Activated CD4-positive, alpha-beta T cell treated with anti-CD3 and anti-CD28 coated beads, Interleukin-2, amount 50 U/mL, for 48 hours (primary cell): ENCODE measurements at regions not wholly inside any gene's neighbourhood (a gene's known extent, or its start where the extent isn't known, plus 50 kb on each side); places are given as distances from the start of the nearest gene placed in this dataset.

ENCODE experiments used
- DNase-seq, 2 experiments: peaks; one replicate each; pipeline ENCODE4 v3.0.0-alpha.2; 2020

DNA sequence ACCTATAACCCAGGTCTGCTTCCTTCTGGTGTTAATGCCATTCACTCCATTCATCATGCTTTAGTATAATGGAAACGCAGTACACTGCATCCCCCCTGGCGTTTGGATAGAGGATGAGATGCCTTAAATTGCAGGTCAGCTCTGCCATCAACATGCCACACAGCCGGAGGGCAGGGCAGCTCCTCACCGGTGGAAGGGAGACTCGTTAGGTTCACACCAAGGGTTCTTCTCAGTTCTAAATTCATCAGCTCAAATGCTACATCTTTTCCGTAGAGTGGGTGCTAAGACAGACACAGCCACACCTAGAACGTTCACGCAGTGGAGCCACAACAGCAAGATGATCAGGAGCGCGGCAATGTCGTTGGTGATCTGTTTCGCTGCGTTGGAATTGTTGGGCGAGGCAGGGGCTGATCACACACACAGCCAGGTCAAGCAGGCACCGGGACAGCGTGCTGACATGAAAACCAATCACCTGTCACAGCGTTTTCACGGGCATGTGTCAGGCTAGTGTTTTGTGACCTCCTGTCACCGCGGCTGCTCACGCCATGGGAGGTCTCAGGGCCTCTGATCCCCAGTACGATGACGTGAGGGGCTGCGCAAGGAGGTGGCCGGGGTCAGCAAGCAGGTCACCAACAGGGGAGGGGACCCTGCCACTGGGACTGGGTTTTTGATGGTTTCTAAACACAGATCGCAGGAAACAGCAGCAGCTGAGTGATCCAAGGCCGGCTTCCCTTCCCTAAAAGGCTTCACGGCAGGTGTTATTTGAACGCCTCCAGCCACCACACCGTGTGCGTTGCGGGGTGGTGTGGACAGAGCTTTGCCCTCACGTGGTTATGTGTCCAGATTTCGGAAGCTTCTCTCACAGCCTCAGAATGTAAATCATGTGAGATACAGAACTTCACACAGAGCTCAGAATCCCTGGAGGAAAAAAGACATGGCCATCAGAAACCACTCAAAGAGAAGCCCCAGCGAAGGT is 94.3 kb upstream of the IRS2 start:
- DNase-seq = no peak

DNA sequence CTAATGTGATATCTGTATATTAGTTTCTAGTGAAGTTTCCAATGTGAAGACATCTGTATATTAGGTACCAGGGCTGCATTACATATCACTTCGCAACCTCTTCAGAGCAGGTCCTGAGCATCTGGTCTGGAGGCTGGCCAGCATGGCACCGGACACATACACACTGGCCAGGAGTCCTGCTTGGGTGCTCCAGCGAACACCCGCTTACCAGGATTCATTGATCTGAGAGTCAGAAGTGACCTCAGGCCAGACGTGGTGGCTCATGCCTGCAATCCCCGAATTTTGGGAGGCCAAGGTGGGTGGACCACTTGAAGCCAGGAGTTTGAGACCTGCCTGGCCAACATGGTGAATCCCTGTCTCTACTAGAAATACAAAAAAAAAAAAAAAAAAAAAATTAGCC is 93.0 kb upstream of the IRS2 start:
- no peak for DNase-seq

GRCh38 chr13:109877809-109878208 is 91.4 kb upstream of the IRS2 start:
- no peak for DNase-seq

- DNase-seq = no peak
Measured at GRCh38 chr13:109875746-109876145, 89.4 kb upstream of the IRS2 start.

GRCh38 chr13:109874484-109875454 is 88.4 kb upstream of the IRS2 start:
- no peak for DNase-seq

- no peak for DNase-seq
Measured at GRCh38 chr13:109873351-109874123, 87.2 kb upstream of the IRS2 start.

DNA sequence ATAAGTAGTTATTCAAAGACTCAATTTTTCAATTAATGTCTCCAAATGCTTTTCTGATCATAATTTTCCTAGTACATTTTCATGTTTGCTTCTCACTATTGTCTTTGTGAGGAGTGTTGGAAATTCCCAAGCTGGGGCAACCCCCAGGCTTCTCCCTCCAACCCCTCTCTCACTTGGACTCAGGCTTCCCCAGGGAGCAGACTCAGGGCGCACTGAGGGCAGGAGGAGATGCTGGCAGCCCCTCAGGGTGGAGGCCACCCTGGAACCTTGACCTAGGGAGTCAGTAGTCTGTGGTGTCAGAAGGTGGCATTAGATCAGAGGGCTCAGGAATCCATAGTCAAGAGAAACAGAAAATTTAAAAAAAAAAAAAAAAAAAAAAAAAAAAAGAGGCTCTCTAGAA is 86.5 kb upstream of the IRS2 start:
- no peak for DNase-seq

- no peak for DNase-seq
Measured at GRCh38 chr13:109870696-109871370, 84.5 kb upstream of the IRS2 start.

DNA sequence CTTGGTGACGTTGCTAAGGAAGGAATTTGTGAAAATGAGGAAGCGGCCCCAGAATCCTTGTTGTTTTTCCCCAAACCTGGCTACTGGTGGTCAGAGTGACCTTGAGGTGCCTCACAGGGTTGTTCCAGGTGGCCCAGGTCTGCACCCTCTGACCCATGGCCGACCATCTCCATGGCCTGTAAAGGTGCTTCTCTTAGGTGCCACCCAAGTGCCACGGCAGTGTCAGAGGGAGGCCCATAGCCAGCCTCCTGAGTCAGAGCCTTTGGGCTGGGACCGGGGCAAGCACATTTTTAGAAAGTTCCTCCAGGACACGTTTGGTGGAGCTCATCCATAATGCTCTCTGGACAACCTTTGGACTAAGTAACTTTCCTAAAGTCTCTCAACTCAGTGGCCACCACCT is 83.9 kb upstream of the IRS2 start:
- DNase-seq = no peak

GRCh38 chr13:109869312-109870237 is 83.2 kb upstream of the IRS2 start:
- DNase-seq = peak; percentile 1 to 7

DNA sequence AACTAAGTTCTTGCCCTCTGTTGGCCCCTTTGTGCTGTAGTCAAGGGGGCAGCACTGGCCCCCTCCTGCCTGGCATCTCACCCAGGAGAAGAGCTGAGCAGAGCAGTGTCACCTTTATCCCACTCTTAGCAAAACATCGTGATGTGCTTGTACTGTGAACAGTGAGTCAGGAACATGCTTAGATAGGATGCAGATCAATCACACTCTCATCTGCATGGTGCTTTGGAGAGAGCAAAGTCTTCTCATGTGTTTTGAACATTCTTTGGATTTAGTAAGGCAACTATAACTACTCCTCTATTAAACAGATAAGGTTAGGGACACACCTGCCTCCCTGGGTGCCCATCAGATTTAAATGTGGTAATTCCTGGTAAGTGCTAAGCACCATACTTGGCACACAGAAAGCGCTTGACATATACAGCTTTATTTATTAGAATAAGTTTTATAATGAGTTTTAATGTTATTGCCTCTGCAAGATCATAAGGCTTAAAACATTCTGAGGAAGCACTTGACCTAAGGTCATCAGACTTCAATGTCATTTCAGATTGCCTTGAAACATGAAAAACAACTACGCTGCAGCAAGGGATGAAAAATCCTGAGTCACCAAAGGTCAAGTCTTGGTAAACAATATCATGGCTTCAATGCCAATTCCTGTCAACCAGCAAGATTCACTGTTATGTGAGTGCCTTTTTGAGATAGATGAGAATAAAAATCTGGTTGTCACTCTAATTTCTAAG is 82.4 kb upstream of the IRS2 start:
- no peak for DNase-seq

GRCh38 chr13:109867766-109868165 is 81.4 kb upstream of the IRS2 start:
- no peak for DNase-seq

DNA sequence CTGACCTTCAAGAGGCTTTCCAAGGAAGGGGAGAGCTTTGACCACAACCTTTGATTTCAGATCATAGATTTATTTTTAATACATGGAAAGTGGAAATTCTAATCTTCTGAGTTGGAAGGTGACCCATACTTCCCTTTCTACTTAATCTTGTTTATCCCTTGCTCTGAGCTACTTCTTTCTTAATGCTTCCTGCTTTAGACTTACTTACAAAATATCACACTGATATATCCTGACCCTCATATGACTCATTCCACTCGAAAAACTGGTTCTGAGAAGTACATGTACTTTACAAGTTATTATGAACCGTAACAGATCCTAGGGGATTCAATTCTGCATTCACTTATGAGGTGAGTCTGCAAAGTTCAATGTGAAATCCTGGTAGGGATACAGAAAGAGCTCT is 76.2 kb upstream of the IRS2 start:
- DNase-seq = no peak

DNA sequence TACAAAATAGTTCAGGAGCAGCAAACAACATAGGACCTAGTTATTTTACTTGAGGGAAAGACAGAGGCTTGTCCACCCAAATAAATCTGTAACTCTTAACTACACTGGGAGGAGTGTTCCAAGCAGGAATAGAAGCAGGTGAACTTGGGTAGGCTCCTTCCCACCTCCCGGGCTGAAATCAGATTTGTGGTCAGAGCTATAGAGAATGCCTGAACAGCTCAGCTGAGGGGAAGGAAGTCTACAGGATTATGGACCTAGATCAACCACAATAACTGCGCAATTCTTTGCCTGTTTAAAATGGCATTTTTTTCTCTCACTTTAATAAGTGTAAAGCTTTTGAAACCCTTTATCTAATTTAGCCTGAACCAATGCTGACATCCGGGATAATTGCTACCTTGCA is 73.5 kb upstream of the IRS2 start:
- DNase-seq = no peak

- DNase-seq = no peak
Measured at GRCh38 chr13:109859216-109859835, 72.9 kb upstream of the IRS2 start.

GRCh38 chr13:109858319-109858718 is 71.9 kb upstream of the IRS2 start:
- DNase-seq = no peak

GRCh38 chr13:109857803-109858202 is 71.4 kb upstream of the IRS2 start:
- DNase-seq = no peak

DNA sequence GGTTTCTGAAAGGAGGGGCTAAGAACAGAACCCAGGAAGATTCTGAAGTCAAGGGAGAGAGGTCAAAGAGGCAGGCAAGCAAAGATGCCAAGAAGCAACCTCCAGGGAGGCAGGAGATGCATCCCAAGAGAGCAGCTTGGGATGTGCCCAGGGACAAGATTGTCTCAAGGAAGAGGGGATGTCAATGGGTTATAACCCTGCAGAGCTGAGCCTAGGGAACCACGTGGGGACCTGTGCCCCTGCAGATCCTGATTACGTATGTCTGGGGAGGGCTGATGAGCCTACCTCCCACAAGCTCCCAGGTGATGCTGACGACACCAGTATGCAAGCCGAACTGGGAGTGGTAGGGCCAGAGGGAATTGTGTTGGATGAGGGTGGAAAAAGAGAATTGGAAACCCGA is 70.9 kb upstream of the IRS2 start:
- DNase-seq = no peak

DNA sequence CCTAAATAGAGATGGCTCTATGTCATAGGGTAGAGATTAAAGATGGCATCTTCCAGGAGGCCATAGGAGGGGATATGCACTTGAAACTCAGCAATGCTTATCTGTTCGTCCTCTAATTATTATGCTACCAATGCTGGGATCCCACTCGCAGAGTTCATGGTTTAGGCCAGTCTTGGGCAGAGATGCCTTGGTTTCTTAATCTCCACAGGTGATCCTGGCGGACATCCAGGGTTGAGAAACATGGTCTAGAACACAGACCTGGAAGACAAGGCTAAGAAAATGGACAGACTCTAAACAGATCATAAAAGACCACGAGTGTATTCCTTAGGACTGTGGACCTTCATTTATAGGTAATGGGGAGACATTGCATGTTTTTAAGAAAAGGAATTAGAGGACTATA is 70.0 kb upstream of the IRS2 start:
- DNase-seq = no peak

GRCh38 chr13:109853153-109853552 is 66.8 kb upstream of the IRS2 start:
- no peak for DNase-seq
